HL-60 (cell line): ENCODE measurements at regions not wholly inside any gene's neighbourhood (a gene's known extent, or its start where the extent isn't known, plus 50 kb on each side); places are given as distances from the start of the nearest gene placed in this dataset.

ENCODE experiments used
- GABPA ChIP-seq: IDR thresholded peaks from 2 replicates; pipeline ENCODE4 v1.6.1; 2012; ENCODE audit warnings: low read depth
- POLR2AphosphoS5 ChIP-seq: IDR thresholded peaks from 2 replicates; pipeline ENCODE4 v1.6.1; 2012; ENCODE audit warnings: low read depth
- TF ChIP-seq, protein P1 (sequence below): IDR thresholded peaks from one replicate; pipeline ENCODE4 v1.5.1; 2011; ENCODE audit warnings: low read length, control low read depth, inconsistent platforms; ENCODE audit not compliant: insufficient read depth
- TF ChIP-seq, protein P2 (sequence below): IDR thresholded peaks from 2 replicates; pipeline ENCODE4 v1.6.1; 2012; ENCODE audit warnings: low read depth; ENCODE audit not compliant: insufficient replicate concordance

DNA sequence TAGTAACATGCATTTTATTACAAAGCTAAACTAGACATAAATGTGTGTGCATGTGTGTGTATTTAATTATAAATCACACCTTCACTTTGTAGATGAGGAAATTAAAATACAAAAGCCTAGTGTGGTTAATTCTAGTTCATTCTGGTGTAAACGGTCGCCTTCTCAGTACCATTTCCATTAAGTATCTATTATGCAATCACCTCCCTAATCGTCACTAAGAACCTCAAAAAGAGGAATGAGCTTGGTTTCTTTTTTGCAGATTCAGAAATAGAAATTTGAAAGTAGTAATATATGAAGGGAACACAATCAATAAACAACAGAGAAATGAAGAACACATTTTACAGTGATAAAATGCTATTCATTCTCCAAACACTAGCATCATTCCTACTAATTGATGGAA, 233.2 kb downstream of the ZBBX start:
- TF ChIP-seq, protein P1, sequence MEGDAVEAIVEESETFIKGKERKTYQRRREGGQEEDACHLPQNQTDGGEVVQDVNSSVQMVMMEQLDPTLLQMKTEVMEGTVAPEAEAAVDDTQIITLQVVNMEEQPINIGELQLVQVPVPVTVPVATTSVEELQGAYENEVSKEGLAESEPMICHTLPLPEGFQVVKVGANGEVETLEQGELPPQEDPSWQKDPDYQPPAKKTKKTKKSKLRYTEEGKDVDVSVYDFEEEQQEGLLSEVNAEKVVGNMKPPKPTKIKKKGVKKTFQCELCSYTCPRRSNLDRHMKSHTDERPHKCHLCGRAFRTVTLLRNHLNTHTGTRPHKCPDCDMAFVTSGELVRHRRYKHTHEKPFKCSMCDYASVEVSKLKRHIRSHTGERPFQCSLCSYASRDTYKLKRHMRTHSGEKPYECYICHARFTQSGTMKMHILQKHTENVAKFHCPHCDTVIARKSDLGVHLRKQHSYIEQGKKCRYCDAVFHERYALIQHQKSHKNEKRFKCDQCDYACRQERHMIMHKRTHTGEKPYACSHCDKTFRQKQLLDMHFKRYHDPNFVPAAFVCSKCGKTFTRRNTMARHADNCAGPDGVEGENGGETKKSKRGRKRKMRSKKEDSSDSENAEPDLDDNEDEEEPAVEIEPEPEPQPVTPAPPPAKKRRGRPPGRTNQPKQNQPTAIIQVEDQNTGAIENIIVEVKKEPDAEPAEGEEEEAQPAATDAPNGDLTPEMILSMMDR: no peak
- no peak for TF ChIP-seq POLR2AphosphoS5
- no peak for TF ChIP-seq GABPA
- TF ChIP-seq, protein P2, sequence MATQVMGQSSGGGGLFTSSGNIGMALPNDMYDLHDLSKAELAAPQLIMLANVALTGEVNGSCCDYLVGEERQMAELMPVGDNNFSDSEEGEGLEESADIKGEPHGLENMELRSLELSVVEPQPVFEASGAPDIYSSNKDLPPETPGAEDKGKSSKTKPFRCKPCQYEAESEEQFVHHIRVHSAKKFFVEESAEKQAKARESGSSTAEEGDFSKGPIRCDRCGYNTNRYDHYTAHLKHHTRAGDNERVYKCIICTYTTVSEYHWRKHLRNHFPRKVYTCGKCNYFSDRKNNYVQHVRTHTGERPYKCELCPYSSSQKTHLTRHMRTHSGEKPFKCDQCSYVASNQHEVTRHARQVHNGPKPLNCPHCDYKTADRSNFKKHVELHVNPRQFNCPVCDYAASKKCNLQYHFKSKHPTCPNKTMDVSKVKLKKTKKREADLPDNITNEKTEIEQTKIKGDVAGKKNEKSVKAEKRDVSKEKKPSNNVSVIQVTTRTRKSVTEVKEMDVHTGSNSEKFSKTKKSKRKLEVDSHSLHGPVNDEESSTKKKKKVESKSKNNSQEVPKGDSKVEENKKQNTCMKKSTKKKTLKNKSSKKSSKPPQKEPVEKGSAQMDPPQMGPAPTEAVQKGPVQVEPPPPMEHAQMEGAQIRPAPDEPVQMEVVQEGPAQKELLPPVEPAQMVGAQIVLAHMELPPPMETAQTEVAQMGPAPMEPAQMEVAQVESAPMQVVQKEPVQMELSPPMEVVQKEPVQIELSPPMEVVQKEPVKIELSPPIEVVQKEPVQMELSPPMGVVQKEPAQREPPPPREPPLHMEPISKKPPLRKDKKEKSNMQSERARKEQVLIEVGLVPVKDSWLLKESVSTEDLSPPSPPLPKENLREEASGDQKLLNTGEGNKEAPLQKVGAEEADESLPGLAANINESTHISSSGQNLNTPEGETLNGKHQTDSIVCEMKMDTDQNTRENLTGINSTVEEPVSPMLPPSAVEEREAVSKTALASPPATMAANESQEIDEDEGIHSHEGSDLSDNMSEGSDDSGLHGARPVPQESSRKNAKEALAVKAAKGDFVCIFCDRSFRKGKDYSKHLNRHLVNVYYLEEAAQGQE: no peak
